SHP77 (cell line): ENCODE measurements at regions not wholly inside any gene's neighbourhood (a gene's known extent, or its start where the extent isn't known, plus 50 kb on each side); places are given as distances from the start of the nearest gene placed in this dataset.
"Not testable (repeated sequence)": the region's sequence is repeated elsewhere in the genome, so short reads cannot be mapped to it uniquely, and the experiment has no call there.

Experiments used
- DNase-seq, 2 experiments: peaks; one replicate each; lab custom pipeline; 2025; lab: John Stamatoyannopoulos, UW

GRCh38 chr7:82562716-82563404 is 119.3 kb upstream of the CACNA2D1 start:
- DNase-seq = no peak

- peak; percentile 96 for DNase-seq
These were observed 115.7 kb upstream of the CACNA2D1 start for GRCh38 chr7:82559193-82559805.

GRCh38 chr7:82549616-82550285 is 106.2 kb upstream of the CACNA2D1 start:
- DNase-seq = no peak

GRCh38 chr7:82548141-82548688 is 104.6 kb upstream of the CACNA2D1 start:
- no peak for DNase-seq

- no peak for DNase-seq
These were observed 99.1 kb upstream of the CACNA2D1 start for GRCh38 chr7:82542665-82543064.

- peak; percentile 42 to 63 for DNase-seq
These were observed 96.4 kb upstream of the CACNA2D1 start for GRCh38 chr7:82539969-82540368.

GRCh38 chr7:82534684-82535083 is 91.1 kb upstream of the CACNA2D1 start:
- DNase-seq = no peak

- DNase-seq = no peak
These were observed 86.8 kb upstream of the CACNA2D1 start for GRCh38 chr7:82530361-82530760.

- DNase-seq = no peak
These were observed 85.2 kb upstream of the CACNA2D1 start for GRCh38 chr7:82528577-82529310.

- DNase-seq = no peak
These were observed 84.3 kb upstream of the CACNA2D1 start for GRCh38 chr7:82527851-82528250.

- DNase-seq = no peak
These were observed 78.4 kb upstream of the CACNA2D1 start for GRCh38 chr7:82521906-82522445.

GRCh38 chr7:82517050-82517449 is 73.5 kb upstream of the CACNA2D1 start:
- DNase-seq = no peak

- DNase-seq = no peak
These were observed 68.0 kb upstream of the CACNA2D1 start for GRCh38 chr7:82511542-82511941.

GRCh38 chr7:82507976-82508677 is 64.5 kb upstream of the CACNA2D1 start:
- no peak for DNase-seq

GRCh38 chr7:82507365-82507975 is 63.9 kb upstream of the CACNA2D1 start:
- peak; percentile 42 to 65 for DNase-seq

- peak; percentile 28 to 42 for DNase-seq
These were observed 63.1 kb upstream of the CACNA2D1 start for GRCh38 chr7:82506702-82507101.

GRCh38 chr7:82506208-82506607 is 62.6 kb upstream of the CACNA2D1 start:
- peak; percentile 10 to 11 for DNase-seq

- no peak for DNase-seq
These were observed 57.8 kb upstream of the CACNA2D1 start for GRCh38 chr7:82501346-82501745.

- not testable (repeated sequence) for DNase-seq
These were observed 56.0 kb upstream of the CACNA2D1 start for GRCh38 chr7:82499546-82499945.

- DNase-seq = no peak
These were observed 50.8 kb upstream of the CACNA2D1 start for GRCh38 chr7:82494420-82494819.
